Globus pallidus (tissue), 1 donor: ENCODE measurements at regions not wholly inside any gene's neighbourhood (a gene's known extent, or its start where the extent isn't known, plus 50 kb on each side); places are given as distances from the start of the nearest gene placed in this dataset.
"Not testable (repeated sequence)": the region's sequence is repeated elsewhere in the genome, so short reads cannot be mapped to it uniquely, and the experiment has no call there.

Experiments used
- DNase-seq: peaks from one replicate; pipeline ENCODE4 v3.0.0-alpha.2; 2015; ENCODE audit warnings: low spot score

- DNase-seq = no peak
Measured at GRCh38 chr20:26216025-26216424, 519.4 kb upstream of the ZNF337 start.

GRCh38 chr20:26214991-26215390, 518.3 kb upstream of the ZNF337 start:
- DNase-seq = no peak

GRCh38 chr20:26209171-26209941, 512.7 kb upstream of the ZNF337 start:
- no peak for DNase-seq

- no peak for DNase-seq
Measured at GRCh38 chr20:26208296-26209091, 511.8 kb upstream of the ZNF337 start.

- DNase-seq = not testable (repeated sequence)
Measured at GRCh38 chr20:26207967-26208295, 511.3 kb upstream of the ZNF337 start.

GRCh38 chr20:26207237-26207966, 510.7 kb upstream of the ZNF337 start:
- no peak for DNase-seq

- DNase-seq = no peak
Measured at GRCh38 chr20:26205350-26205749, 508.7 kb upstream of the ZNF337 start.

- not testable (repeated sequence) for DNase-seq
Measured at GRCh38 chr20:26201026-26201425, 504.4 kb upstream of the ZNF337 start.

- not testable (repeated sequence) for DNase-seq
Measured at GRCh38 chr20:26187329-26187728, 490.7 kb upstream of the ZNF337 start.

- not testable (repeated sequence) for DNase-seq
Measured at GRCh38 chr20:26183720-26184119, 487.1 kb upstream of the ZNF337 start.

GRCh38 chr20:26181364-26181763, 484.7 kb upstream of the ZNF337 start:
- not testable (repeated sequence) for DNase-seq

- not testable (repeated sequence) for DNase-seq
Measured at GRCh38 chr20:26171875-26172274, 475.2 kb upstream of the ZNF337 start.

- DNase-seq = no peak
Measured at GRCh38 chr20:26169506-26169905, 472.9 kb upstream of the ZNF337 start.

- no peak for DNase-seq
Measured at GRCh38 chr20:26167499-26167898, 470.8 kb upstream of the ZNF337 start.

- no peak for DNase-seq
Measured at GRCh38 chr20:26163890-26164289, 467.2 kb upstream of the ZNF337 start.

GRCh38 chr20:26163151-26163550, 466.5 kb upstream of the ZNF337 start:
- DNase-seq = not testable (repeated sequence)

GRCh38 chr20:26161741-26162140, 465.1 kb upstream of the ZNF337 start:
- DNase-seq = not testable (repeated sequence)

GRCh38 chr20:26160916-26161315, 464.3 kb upstream of the ZNF337 start:
- DNase-seq = not testable (repeated sequence)

GRCh38 chr20:26154224-26154623, 457.6 kb upstream of the ZNF337 start:
- no peak for DNase-seq

- no peak for DNase-seq
Measured at GRCh38 chr20:26135325-26136110, 438.9 kb upstream of the ZNF337 start.

- DNase-seq = no peak
Measured at GRCh38 chr20:26134606-26135005, 438.0 kb upstream of the ZNF337 start.

GRCh38 chr20:26133794-26134193, 437.1 kb upstream of the ZNF337 start:
- DNase-seq = not testable (repeated sequence)
